ENCODE measurements at regions not wholly inside any gene's neighbourhood (a gene's known extent, or its start where the extent isn't known, plus 50 kb on each side); places are given as distances from the start of the nearest gene placed in this dataset.

DNA sequence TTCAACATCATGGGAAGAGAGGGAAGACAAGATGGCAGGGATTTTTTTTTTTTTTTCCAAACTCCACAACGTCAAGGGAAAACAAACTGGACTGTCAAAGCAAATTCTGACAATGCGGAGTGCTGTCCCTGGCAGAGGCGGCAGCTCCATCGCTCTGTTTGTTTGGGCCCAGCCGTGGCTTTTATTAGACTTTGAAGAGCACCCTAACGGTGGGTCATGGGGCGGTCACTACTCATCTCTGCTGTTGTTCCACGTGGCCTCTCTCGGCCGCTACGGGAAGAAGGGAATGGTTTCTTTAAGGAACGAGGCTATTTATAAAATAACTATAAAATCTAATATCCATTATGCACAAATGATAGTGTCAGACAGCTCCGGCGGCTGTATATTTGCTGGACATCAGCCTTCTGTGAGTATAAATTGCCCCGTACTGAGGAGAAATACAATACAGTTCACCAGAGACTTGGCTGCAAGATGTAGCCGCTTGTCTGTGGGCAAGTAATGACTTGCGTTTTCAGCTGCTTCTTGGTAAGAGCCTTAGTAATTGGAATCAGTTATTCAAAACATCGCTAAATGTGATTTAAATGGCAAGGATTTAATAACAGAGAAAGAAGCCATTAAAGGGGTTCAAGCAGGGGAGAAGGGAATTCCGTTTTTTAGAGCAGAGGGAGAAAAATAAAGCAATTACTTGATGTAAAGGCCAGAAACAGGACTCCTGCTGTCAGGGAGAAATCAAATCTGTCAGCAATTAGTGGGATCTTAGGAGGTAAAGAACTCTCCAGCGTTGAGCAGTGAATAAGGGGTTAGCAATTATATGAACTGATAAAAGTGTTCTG, 61.7 kb upstream of the RAB11FIP2 start:
- TF ChIP-seq POLR2AphosphoS5 (IDR thresholded peaks at IDR 0.05; ENCODE audit: low read depth, low read length): no peak
- no peak for TF ChIP-seq SPI1 (IDR thresholded peaks at IDR 0.05; ENCODE audit: low read depth, low read length)
- TF ChIP-seq POLR2A (IDR thresholded peaks at IDR 0.05; ENCODE audit: low read depth, low read length): no peak
- no peak for TF ChIP-seq TAF1 (IDR thresholded peaks at IDR 0.05; ENCODE audit: low read depth, low read length)
- TF ChIP-seq PAX5 (IDR thresholded peaks at IDR 0.05; ENCODE audit: insufficient read depth, low read length, severe bottlenecking): no peak
- TF ChIP-seq POU2F2 (IDR thresholded peaks at IDR 0.05; ENCODE audit: low read depth, low read length): no peak
